HepG2 (cell line): ENCODE measurements at regions not wholly inside any gene's neighbourhood (a gene's known extent, or its start where the extent isn't known, plus 50 kb on each side); places are given as distances from the start of the nearest gene placed in this dataset.

ENCODE experiments used
- ATAC-seq: fragments of 200-7000 bp; cut with Tn5 transposase; 3 replicates; pipeline ENCODE4 v1.9.1; 2020; ENCODE audit warnings: mild to moderate bottlenecking, moderate library complexity
- BruUV-seq: library from RNA; stranded (reverse); fragments of 400-500 nt; replicated peaks from 2 replicates; lab custom pipeline; 2021; lab: Mats Ljungman, UMichigan
- CTCF ChIA-PET: fragments of 300-600 bp; formaldehyde crosslinking; extraction: SDS; loops from one replicate; lab custom pipeline; 2021; ENCODE audit warnings: low total read pairs, inconsistent platforms, low intra/inter-chr PET ratio; lab: Yijun Ruan, JAX
- POLR2A ChIA-PET: fragments of 350-600 bp; sonication (Branson Sonifier 250); formaldehyde crosslinking; loops from one replicate; lab custom pipeline; 2020; ENCODE audit warnings: antibody characterized with exemption, inconsistent platforms; lab: Yijun Ruan, JAX
- DNase-seq: peaks from one replicate; pipeline ENCODE4 v3.0.0-alpha.2; 2015; ENCODE audit warnings: low spot score
- FAIRE-seq: peaks from 3 replicates; lab custom pipeline; 2011; peaks lifted over from hg19 to GRCh38; lab: Jason Lieb, UNC
- H2AFZ ChIP-seq: one replicate; pipeline ENCODE4 v1.6.1; 2011; ENCODE audit warnings: low read length, inconsistent platforms
- H3K27ac ChIP-seq: fragments of 300-600 bp; 3 replicates; pipeline ENCODE4 v1.8.0; 2011; ENCODE audit warnings: mixed run types, mild to moderate bottlenecking, mixed read lengths, low read length, inconsistent platforms; ENCODE audit not compliant: insufficient read depth; ENCODE audit errors: extremely low read length
- H3K27me3 ChIP-seq, 2 experiments: fragments of 200-600 bp in 1 of 2; 2 replicates in 1 of 2; 3 replicates in 1 of 2; pipeline versions ENCODE4 v1.6.0 to v1.8.0; 2011; ENCODE audit warnings: low read length in 2 of 2, mild to moderate bottlenecking in 2 of 2, moderate library complexity in 2 of 2, inconsistent platforms in 1 of 2; ENCODE audit not compliant: insufficient read depth in 2 of 2, control insufficient read depth in 1 of 2
- H3K36me3 ChIP-seq, 2 experiments: fragments of 200-600 bp in 1 of 2; replicated peaks in 1 of 2; 2 replicates in 1 of 2; 3 replicates in 1 of 2; pipeline versions ENCODE4 v1.5.1 to v1.8.0; 2011; ENCODE audit warnings: low read length in 2 of 2, inconsistent platforms in 1 of 2; ENCODE audit not compliant: insufficient read depth in 2 of 2, control insufficient read depth in 1 of 2
- H3K4me1 ChIP-seq: 2 replicates; pipeline ENCODE4 v1.5.1; 2012; ENCODE audit warnings: low read length, inconsistent platforms; ENCODE audit not compliant: insufficient read depth
- H3K4me2 ChIP-seq: 2 replicates; pipeline ENCODE4 v1.6.0; 2011; ENCODE audit warnings: low read depth, low read length, inconsistent platforms
- H3K4me3 ChIP-seq, 3 experiments: fragments of 200-600 bp in 1 of 3; sonication (generic), shearing (Covaris generic) in 1 of 3; replicated peaks in 1 of 3; 2 replicates each; pipeline ENCODE4 v1.5.1; 2011 to 2016; ENCODE audit warnings: low read length in 3 of 3, inconsistent platforms in 2 of 3, low read depth in 2 of 3, mild to moderate bottlenecking in 2 of 3, control low read depth in 1 of 3, mixed read lengths in 1 of 3; ENCODE audit not compliant: insufficient read depth in 1 of 3
- H3K79me2 ChIP-seq: one replicate; pipeline ENCODE4 v1.6.1; 2011; ENCODE audit warnings: low read length, inconsistent platforms; ENCODE audit not compliant: insufficient read depth
- H3K9ac ChIP-seq: 2 replicates; pipeline ENCODE4 v1.6.0; 2011; ENCODE audit warnings: mild to moderate bottlenecking, low read depth, low read length, inconsistent platforms; ENCODE audit not compliant: insufficient read depth
- H3K9me3 ChIP-seq: 2 replicates; pipeline ENCODE4 v1.5.1; 2012; ENCODE audit warnings: mild to moderate bottlenecking, low read length
- H4K20me1 ChIP-seq: 2 replicates; pipeline ENCODE4 v1.6.0; 2011; ENCODE audit warnings: inconsistent platforms, mild to moderate bottlenecking, low read length, moderate library complexity; ENCODE audit not compliant: insufficient read depth
- DMAP1 ChIP-seq: IDR thresholded peaks from 2 replicates; pipeline ENCODE4 v1.6.1; 2016
- GATAD1 ChIP-seq: IDR thresholded peaks from 2 replicates; pipeline ENCODE4 v1.6.1; 2016; ENCODE audit warnings: missing genetic modification reagents, missing compliant biosample characterization
- HNF4G ChIP-seq, 2 experiments: sonication (generic) in 1 of 2; formaldehyde crosslinking in 1 of 2; IDR thresholded peaks; 2 replicates each; pipeline versions ENCODE4 v1.4.0 to v1.6.1; 2011 to 2020; ENCODE audit warnings: borderline replicate concordance in 2 of 2, low read depth in 2 of 2, mild to moderate bottlenecking in 2 of 2, low read length in 1 of 2, missing genetic modification reagents in 1 of 2, moderate library complexity in 1 of 2
- MBNL3 ChIP-seq: fragments of 250-450 bp; sonication (Bioruptor Pico); conservative IDR thresholded peaks from 2 replicates; pipeline ENCODE4 v1.8.0; 2022; ENCODE audit warnings: mild to moderate bottlenecking, inconsistent platforms
- MLXIP ChIP-seq: sonication (generic); formaldehyde crosslinking; IDR thresholded peaks from 2 replicates; pipeline ENCODE4 v1.9.0; 2021; ENCODE audit warnings: missing genetic modification reagents, borderline replicate concordance
- PITX1 ChIP-seq: sonication (generic); formaldehyde crosslinking; IDR thresholded peaks from 2 replicates; pipeline ENCODE4 v1.5.1; 2020; ENCODE audit warnings: mild to moderate bottlenecking, missing genetic modification reagents
- ZSCAN30 ChIP-seq: sonication (generic); formaldehyde crosslinking; IDR thresholded peaks from 2 replicates; pipeline ENCODE4 v1.5.0; 2020; ENCODE audit warnings: mild to moderate bottlenecking, missing genetic modification reagents
- WGBS: methylation state at CpG from one replicate; pipeline ENCODE4 v1.1.6; 2017; ENCODE audit warnings: low lambda C conversion rate; 5-methylcytosine and 5-hydroxymethylcytosine counted together
- in situ Hi-C: cut with HindIII; loops from 2 replicates; pipeline ENCODE4 v1.10.0; 2017; ENCODE audit warnings: low pct_unique_long_range_greater_than_20kb; ENCODE audit not compliant: extremely low pct_ligation_motif_present
- intact Hi-C: fragments of 100-400 bp; cut with micrococcal nuclease; formaldehyde crosslinking; loops from one replicate; pipeline ENCODE4 v1.10.0; 2022; ENCODE audit not compliant: unreplicated experiment
- TF ChIP-seq, protein P1 (sequence below): sonication (generic); formaldehyde crosslinking; IDR thresholded peaks from 2 replicates; pipeline ENCODE4 v1.4.0; 2020; ENCODE audit warnings: missing genetic modification reagents, borderline replicate concordance
- TF ChIP-seq, protein P2 (sequence below): sonication (generic); formaldehyde crosslinking; IDR thresholded peaks from 2 replicates; pipeline ENCODE4 v1.5.0; 2020; ENCODE audit warnings: mild to moderate bottlenecking, missing genetic modification reagents

- in situ Hi-C loops = loop anchor here (10.0 kb wide), 1 partner anchor 60 kb away; no protein-coding TSS in a partner anchor
- CTCF ChIA-PET = no interaction called here
- 12% methylated on average over 2 of the region's 2 CpGs for WGBS
- ATAC-seq (no peak), DNase-seq (no peak), FAIRE-seq (no peak)
- Histone ChIP-seq H3K27ac (no peak overlapping the region), H3K4me2 (no peak overlapping the region), H3K4me1 (no peaks in the 10 kb centered on the region), H4K20me1 (no peaks in the 10 kb centered on the region), H3K79me2 (no peaks in the 10 kb centered on the region), H2AFZ (no peak overlapping the region), H3K9me3 (no peaks in the 10 kb centered on the region), H3K27me3 (no peaks in the 10 kb centered on the region), H3K9ac (no peak overlapping the region), H3K4me3 (no peak overlapping the region), H3K36me3 (no peaks in the 10 kb centered on the region)
- TF ChIP-seq PITX1 (CRISPR knock-in tag) (no peak), MBNL3 (CRISPR knock-in tag) (no peak), MLXIP (CRISPR knock-in tag) (no peak)
- no TSS peak for BruUV-seq
- POLR2A ChIA-PET = no interaction called here
- intact Hi-C loops = no loop called here
Observed at GRCh38 chr20:19114410-19114809, 98.0 kb upstream of the SLC24A3 start.

GRCh38 chr20:19115581-19115980 lies 96.9 kb upstream of the SLC24A3 start:
- WGBS = 33% methylated on average over 6 of the region's 6 CpGs
- in situ Hi-C loops (loop anchor here (10.0 kb wide), 1 partner anchor 61 kb away; no protein-coding TSS in a partner anchor), intact Hi-C loops (no loop called here)
- H3K4me2 ChIP-seq = no peak overlapping the region
- H3K79me2 ChIP-seq = no peaks in the 10 kb centered on the region
- DNase-seq (no peak), FAIRE-seq (no peak), ATAC-seq (no peak)
- H3K9ac ChIP-seq = no peak overlapping the region
- no peak overlapping the region for H3K27ac ChIP-seq
- no peaks in the 10 kb centered on the region for H4K20me1 ChIP-seq
- H3K4me1 ChIP-seq = no peaks in the 10 kb centered on the region
- POLR2A ChIA-PET = no interaction called here
- no peaks in the 10 kb centered on the region for H3K36me3 ChIP-seq
- CTCF ChIA-PET = no interaction called here
- H2AFZ ChIP-seq = no peak overlapping the region
- BruUV-seq = no TSS peak
- H3K27me3 ChIP-seq = no peaks in the 10 kb centered on the region
- H3K4me3 ChIP-seq = no peak overlapping the region
- H3K9me3 ChIP-seq = no peaks in the 10 kb centered on the region
- TF ChIP-seq HNF4G (IDR thresholded peaks at IDR 0.05; ENCODE audit: borderline replicate concordance, low read depth, low read length) (no peak), HNF4G (CRISPR knock-in tag; IDR thresholded peaks at IDR 0.05; ENCODE audit: borderline replicate concordance, low read depth) (no peak), DMAP1 (CRISPR knock-in tag) (no peak), GATAD1 (CRISPR knock-in tag) (no peak), ZSCAN30 (CRISPR knock-in tag) (no peak)
- TF ChIP-seq, protein P1, sequence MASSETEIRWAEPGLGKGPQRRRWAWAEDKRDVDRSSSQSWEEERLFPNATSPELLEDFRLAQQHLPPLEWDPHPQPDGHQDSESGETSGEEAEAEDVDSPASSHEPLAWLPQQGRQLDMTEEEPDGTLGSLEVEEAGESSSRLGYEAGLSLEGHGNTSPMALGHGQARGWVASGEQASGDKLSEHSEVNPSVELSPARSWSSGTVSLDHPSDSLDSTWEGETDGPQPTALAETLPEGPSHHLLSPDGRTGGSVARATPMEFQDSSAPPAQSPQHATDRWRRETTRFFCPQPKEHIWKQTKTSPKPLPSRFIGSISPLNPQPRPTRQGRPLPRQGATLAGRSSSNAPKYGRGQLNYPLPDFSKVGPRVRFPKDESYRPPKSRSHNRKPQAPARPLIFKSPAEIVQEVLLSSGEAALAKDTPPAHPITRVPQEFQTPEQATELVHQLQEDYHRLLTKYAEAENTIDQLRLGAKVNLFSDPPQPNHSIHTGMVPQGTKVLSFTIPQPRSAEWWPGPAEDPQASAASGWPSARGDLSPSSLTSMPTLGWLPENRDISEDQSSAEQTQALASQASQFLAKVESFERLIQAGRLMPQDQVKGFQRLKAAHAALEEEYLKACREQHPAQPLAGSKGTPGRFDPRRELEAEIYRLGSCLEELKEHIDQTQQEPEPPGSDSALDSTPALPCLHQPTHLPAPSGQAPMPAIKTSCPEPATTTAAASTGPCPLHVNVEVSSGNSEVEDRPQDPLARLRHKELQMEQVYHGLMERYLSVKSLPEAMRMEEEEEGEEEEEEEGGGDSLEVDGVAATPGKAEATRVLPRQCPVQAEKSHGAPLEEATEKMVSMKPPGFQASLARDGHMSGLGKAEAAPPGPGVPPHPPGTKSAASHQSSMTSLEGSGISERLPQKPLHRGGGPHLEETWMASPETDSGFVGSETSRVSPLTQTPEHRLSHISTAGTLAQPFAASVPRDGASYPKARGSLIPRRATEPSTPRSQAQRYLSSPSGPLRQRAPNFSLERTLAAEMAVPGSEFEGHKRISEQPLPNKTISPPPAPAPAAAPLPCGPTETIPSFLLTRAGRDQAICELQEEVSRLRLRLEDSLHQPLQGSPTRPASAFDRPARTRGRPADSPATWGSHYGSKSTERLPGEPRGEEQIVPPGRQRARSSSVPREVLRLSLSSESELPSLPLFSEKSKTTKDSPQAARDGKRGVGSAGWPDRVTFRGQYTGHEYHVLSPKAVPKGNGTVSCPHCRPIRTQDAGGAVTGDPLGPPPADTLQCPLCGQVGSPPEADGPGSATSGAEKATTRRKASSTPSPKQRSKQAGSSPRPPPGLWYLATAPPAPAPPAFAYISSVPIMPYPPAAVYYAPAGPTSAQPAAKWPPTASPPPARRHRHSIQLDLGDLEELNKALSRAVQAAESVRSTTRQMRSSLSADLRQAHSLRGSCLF (CRISPR knock-in tag) = no peak
- TF ChIP-seq, protein P2, sequence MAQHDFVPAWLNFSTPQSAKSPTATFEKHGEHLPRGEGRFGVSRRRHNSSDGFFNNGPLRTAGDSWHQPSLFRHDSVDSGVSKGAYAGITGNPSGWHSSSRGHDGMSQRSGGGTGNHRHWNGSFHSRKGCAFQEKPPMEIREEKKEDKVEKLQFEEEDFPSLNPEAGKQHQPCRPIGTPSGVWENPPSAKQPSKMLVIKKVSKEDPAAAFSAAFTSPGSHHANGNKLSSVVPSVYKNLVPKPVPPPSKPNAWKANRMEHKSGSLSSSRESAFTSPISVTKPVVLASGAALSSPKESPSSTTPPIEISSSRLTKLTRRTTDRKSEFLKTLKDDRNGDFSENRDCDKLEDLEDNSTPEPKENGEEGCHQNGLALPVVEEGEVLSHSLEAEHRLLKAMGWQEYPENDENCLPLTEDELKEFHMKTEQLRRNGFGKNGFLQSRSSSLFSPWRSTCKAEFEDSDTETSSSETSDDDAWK = no peak
